ENCODE measurements at regions not wholly inside any gene's neighbourhood (a gene's known extent, or its start where the extent isn't known, plus 50 kb on each side); places are given as distances from the start of the nearest gene placed in this dataset.
A peak's percentile ranks its signal among the peaks of the same experiment; 100 is the strongest.

DNA sequence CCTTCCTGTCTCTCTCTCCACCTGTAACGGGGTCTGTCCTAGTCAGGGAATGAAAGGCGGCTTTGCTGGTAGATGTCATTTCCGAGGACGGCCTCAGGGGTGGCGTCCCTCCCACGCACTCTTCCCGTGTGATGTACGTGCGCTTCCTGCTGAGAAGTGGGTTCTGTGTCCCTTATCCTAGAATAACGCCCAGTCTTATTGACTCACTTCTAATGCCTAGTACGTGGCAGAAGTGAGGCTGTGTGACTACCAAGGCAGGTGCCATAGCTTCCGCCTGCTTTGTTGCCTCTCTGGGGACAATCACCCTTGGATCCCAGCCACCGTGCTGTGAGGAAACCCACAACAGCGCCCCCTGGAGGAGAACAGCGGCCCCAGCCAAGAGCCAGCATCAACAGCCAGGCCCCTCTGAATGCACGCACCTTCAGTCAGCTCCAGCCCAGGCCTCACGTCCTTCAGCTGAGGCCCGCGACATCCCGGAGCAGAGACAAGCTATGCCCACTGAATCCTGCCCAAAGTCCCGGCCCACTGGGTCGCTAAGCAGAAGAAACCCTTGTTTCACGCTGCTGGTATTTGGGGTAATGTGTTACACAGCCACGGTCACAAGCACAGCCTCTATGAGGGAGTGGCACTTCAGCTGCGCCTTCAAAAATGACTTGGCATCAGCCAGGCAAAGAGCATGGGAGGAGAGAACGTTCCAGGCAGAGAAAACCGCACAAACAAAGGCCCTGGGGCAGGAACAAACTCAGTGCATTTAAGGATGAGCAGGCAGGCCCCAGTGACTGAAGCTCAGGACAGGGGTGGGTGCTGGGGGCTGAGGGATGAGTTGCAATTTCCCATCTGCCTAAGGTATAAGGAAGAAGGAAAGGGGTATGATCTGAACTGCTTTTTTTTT is 224.2 kb downstream of the NFATC2 start:
- TF ChIP-seq, protein P1, sequence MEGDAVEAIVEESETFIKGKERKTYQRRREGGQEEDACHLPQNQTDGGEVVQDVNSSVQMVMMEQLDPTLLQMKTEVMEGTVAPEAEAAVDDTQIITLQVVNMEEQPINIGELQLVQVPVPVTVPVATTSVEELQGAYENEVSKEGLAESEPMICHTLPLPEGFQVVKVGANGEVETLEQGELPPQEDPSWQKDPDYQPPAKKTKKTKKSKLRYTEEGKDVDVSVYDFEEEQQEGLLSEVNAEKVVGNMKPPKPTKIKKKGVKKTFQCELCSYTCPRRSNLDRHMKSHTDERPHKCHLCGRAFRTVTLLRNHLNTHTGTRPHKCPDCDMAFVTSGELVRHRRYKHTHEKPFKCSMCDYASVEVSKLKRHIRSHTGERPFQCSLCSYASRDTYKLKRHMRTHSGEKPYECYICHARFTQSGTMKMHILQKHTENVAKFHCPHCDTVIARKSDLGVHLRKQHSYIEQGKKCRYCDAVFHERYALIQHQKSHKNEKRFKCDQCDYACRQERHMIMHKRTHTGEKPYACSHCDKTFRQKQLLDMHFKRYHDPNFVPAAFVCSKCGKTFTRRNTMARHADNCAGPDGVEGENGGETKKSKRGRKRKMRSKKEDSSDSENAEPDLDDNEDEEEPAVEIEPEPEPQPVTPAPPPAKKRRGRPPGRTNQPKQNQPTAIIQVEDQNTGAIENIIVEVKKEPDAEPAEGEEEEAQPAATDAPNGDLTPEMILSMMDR (conservative IDR thresholded peaks at IDR 0.05 in 1 of 2, IDR thresholded peaks at IDR 0.05 in 1 of 2; ENCODE audit: low read depth in 1 of 2, low read length in 2 of 2) = peak; percentile 34 to 68
- TF ChIP-seq EZH2 (IDR thresholded peaks at IDR 0.05; ENCODE audit: low read length, missing control alignments) = no peak

Data from fibroblast of lung (primary cell).